ENCODE measurements at regions not wholly inside any gene's neighbourhood (a gene's known extent, or its start where the extent isn't known, plus 50 kb on each side); places are given as distances from the start of the nearest gene placed in this dataset.

DNA sequence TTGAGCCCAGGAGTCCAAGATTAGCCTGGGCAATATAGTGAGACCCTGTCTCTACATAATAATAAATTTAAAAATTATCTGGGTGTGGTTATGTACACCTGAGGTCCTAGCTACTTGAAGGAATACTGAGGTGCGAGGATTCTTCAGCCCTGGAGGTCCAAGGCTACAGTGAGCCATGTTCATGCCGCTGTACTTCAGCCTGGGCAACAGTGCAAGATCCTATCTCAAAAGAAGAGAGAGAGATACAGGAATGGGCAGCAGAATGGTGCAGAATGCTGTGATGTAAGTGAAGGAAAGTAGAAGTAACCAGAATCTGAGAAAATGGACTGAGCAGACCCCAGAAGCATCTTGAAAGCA, 62.7 kb upstream of the EXOC4 start:
- no peaks in the 10 kb centered on the region for H3K9me3 ChIP-seq (ENCODE audit: low read length)
- no peaks in the 10 kb centered on the region for H3K9me2 ChIP-seq (ENCODE audit: insufficient read depth, low read length)
- no peak overlapping the region for H3K9ac ChIP-seq (ENCODE audit: low read length)
- H3K27me3 ChIP-seq (ENCODE audit: insufficient read depth, low read depth, low read length), result no peaks in the 10 kb centered on the region
- no peaks in the 10 kb centered on the region for H3K36me3 ChIP-seq (ENCODE audit: insufficient read depth, low read length)
- H3K4me2 ChIP-seq (ENCODE audit: low read length), result no peak overlapping the region
- TF ChIP-seq, protein P1, sequence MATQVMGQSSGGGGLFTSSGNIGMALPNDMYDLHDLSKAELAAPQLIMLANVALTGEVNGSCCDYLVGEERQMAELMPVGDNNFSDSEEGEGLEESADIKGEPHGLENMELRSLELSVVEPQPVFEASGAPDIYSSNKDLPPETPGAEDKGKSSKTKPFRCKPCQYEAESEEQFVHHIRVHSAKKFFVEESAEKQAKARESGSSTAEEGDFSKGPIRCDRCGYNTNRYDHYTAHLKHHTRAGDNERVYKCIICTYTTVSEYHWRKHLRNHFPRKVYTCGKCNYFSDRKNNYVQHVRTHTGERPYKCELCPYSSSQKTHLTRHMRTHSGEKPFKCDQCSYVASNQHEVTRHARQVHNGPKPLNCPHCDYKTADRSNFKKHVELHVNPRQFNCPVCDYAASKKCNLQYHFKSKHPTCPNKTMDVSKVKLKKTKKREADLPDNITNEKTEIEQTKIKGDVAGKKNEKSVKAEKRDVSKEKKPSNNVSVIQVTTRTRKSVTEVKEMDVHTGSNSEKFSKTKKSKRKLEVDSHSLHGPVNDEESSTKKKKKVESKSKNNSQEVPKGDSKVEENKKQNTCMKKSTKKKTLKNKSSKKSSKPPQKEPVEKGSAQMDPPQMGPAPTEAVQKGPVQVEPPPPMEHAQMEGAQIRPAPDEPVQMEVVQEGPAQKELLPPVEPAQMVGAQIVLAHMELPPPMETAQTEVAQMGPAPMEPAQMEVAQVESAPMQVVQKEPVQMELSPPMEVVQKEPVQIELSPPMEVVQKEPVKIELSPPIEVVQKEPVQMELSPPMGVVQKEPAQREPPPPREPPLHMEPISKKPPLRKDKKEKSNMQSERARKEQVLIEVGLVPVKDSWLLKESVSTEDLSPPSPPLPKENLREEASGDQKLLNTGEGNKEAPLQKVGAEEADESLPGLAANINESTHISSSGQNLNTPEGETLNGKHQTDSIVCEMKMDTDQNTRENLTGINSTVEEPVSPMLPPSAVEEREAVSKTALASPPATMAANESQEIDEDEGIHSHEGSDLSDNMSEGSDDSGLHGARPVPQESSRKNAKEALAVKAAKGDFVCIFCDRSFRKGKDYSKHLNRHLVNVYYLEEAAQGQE (IDR thresholded peaks at IDR 0.05; ENCODE audit: borderline replicate concordance), result no peak
- TF ChIP-seq, protein P2, sequence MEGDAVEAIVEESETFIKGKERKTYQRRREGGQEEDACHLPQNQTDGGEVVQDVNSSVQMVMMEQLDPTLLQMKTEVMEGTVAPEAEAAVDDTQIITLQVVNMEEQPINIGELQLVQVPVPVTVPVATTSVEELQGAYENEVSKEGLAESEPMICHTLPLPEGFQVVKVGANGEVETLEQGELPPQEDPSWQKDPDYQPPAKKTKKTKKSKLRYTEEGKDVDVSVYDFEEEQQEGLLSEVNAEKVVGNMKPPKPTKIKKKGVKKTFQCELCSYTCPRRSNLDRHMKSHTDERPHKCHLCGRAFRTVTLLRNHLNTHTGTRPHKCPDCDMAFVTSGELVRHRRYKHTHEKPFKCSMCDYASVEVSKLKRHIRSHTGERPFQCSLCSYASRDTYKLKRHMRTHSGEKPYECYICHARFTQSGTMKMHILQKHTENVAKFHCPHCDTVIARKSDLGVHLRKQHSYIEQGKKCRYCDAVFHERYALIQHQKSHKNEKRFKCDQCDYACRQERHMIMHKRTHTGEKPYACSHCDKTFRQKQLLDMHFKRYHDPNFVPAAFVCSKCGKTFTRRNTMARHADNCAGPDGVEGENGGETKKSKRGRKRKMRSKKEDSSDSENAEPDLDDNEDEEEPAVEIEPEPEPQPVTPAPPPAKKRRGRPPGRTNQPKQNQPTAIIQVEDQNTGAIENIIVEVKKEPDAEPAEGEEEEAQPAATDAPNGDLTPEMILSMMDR (IDR thresholded peaks at IDR 0.05; ENCODE audit: poor library complexity, severe bottlenecking), result no peak
- TF ChIP-seq TAF1 (IDR thresholded peaks at IDR 0.05; ENCODE audit: low read depth), result no peak
- TF ChIP-seq EZH2 (IDR thresholded peaks at IDR 0.05; ENCODE audit: borderline replicate concordance, insufficient read depth, low read length, poor library complexity, severe bottlenecking), result no peak
- no peak for TF ChIP-seq EP300 (conservative IDR thresholded peaks at IDR 0.05; ENCODE audit: poor library complexity, severe bottlenecking)
- no peak for TF ChIP-seq POLR2AphosphoS5 (IDR thresholded peaks at IDR 0.05)
- TF ChIP-seq MXI1 (conservative IDR thresholded peaks at IDR 0.05; ENCODE audit: poor library complexity, severe bottlenecking), result no peak
- TF ChIP-seq SMC3 (conservative IDR thresholded peaks at IDR 0.05; ENCODE audit: poor library complexity), result no peak
- no peak for TF ChIP-seq RAD21 (conservative IDR thresholded peaks at IDR 0.05)
- H4K20me1 ChIP-seq (ENCODE audit: insufficient read depth), result no peaks in the 10 kb centered on the region
- H3K79me2 ChIP-seq (replicated peaks; ENCODE audit: insufficient read depth, low read length), result no peaks in the 10 kb centered on the region
- no peak overlapping the region for H3K27ac ChIP-seq (ENCODE audit: low read length)
- H3F3A ChIP-seq (ENCODE audit: insufficient read depth, low read length, poor library complexity, severe bottlenecking), result no peaks in the 10 kb centered on the region
- H2AFZ ChIP-seq (ENCODE audit: low read depth, low read length), result no peak overlapping the region
- H3K4me3 ChIP-seq (ENCODE audit: low read length), result no peak overlapping the region

DNA sequence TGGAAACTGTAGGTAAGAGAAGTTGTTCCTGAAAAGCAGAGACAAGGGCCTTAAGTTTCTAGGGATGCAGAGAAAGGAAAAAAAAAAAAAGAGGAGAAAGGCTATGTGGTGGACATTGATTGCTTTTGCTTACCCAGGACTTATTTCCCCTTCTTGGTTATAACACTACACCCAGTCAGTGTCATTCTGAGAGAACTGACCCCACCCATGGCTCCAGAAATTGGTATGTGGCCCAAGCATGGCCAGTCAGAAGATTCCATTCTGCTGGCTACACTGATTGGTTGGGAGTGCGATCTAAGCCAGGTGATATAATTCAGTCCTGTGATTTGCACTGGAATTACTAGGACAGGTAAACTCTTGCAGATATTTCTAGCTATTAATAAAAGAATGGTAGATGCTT, 62.2 kb upstream of the EXOC4 start:
- Histone ChIP-seq H2AFZ (ENCODE audit: low read depth, low read length) (no peak overlapping the region), H3K9ac (ENCODE audit: low read length) (no peak overlapping the region), H3F3A (ENCODE audit: insufficient read depth, low read length, poor library complexity, severe bottlenecking) (no peaks in the 10 kb centered on the region), H3K9me2 (ENCODE audit: insufficient read depth, low read length) (no peaks in the 10 kb centered on the region), H3K79me2 (replicated peaks; ENCODE audit: insufficient read depth, low read length) (no peaks in the 10 kb centered on the region), H3K9me3 (ENCODE audit: low read length) (no peaks in the 10 kb centered on the region), H3K4me3 (ENCODE audit: low read length) (no peak overlapping the region), H4K20me1 (ENCODE audit: insufficient read depth) (no peaks in the 10 kb centered on the region), H3K27ac (ENCODE audit: low read length) (no peak overlapping the region), H3K36me3 (ENCODE audit: insufficient read depth, low read length) (no peaks in the 10 kb centered on the region), H3K4me2 (ENCODE audit: low read length) (no peak overlapping the region), H3K27me3 (ENCODE audit: insufficient read depth, low read depth, low read length) (no peaks in the 10 kb centered on the region)
- TF ChIP-seq RAD21 (conservative IDR thresholded peaks at IDR 0.05) (no peak), EP300 (conservative IDR thresholded peaks at IDR 0.05; ENCODE audit: poor library complexity, severe bottlenecking) (no peak), SMC3 (conservative IDR thresholded peaks at IDR 0.05; ENCODE audit: poor library complexity) (no peak), TAF1 (IDR thresholded peaks at IDR 0.05; ENCODE audit: low read depth) (no peak), EZH2 (IDR thresholded peaks at IDR 0.05; ENCODE audit: borderline replicate concordance, insufficient read depth, low read length, poor library complexity, severe bottlenecking) (no peak), POLR2AphosphoS5 (IDR thresholded peaks at IDR 0.05) (no peak), MXI1 (conservative IDR thresholded peaks at IDR 0.05; ENCODE audit: poor library complexity, severe bottlenecking) (no peak)
- TF ChIP-seq, protein P1 (IDR thresholded peaks at IDR 0.05; ENCODE audit: borderline replicate concordance), result no peak
- TF ChIP-seq, protein P2 (IDR thresholded peaks at IDR 0.05; ENCODE audit: poor library complexity, severe bottlenecking), result no peak

Measured in neural cell (in vitro differentiated cells).